Keratinocyte (primary cell): ENCODE measurements at regions not wholly inside any gene's neighbourhood (a gene's known extent, or its start where the extent isn't known, plus 50 kb on each side); places are given as distances from the start of the nearest gene placed in this dataset.

Experiments
- DNase-seq: peaks from one replicate; pipeline ENCODE4 v3.0.0-alpha.2; 2011; ENCODE audit warnings: low read depth, missing footprints, low spot score
- FAIRE-seq: peaks from 2 replicates; lab custom pipeline; 2011; peaks lifted over from hg19 to GRCh38; lab: Jason Lieb, UNC
- H2AFZ ChIP-seq: 2 replicates; pipeline ENCODE4 v1.6.0; 2012; ENCODE audit warnings: low read length, control low read depth, inconsistent platforms; ENCODE audit not compliant: control insufficient read depth
- H3K27ac ChIP-seq: 2 replicates; pipeline ENCODE4 v1.5.1; 2011; ENCODE audit warnings: low read length; ENCODE audit not compliant: control insufficient read depth, insufficient read depth
- H3K27me3 ChIP-seq: 3 replicates; pipeline ENCODE4 v1.6.0; 2011; ENCODE audit warnings: low read length; ENCODE audit not compliant: control insufficient read depth, insufficient read depth; ENCODE audit errors: extremely low read depth
- H3K36me3 ChIP-seq, 2 experiments: 2 replicates in 1 of 2; 3 replicates in 1 of 2; pipeline ENCODE4 v1.5.1; 2011; ENCODE audit warnings: low read length in 2 of 2, mild to moderate bottlenecking in 1 of 2; ENCODE audit not compliant: control insufficient read depth in 2 of 2, insufficient read depth in 2 of 2; ENCODE audit errors: extremely low read depth in 1 of 2
- H3K4me1 ChIP-seq: 3 replicates; pipeline ENCODE4 v1.5.1; 2011; ENCODE audit warnings: low read length; ENCODE audit not compliant: control insufficient read depth, insufficient read depth; ENCODE audit errors: extremely low read depth
- H3K4me2 ChIP-seq: 3 replicates; pipeline ENCODE4 v1.6.0; 2011; ENCODE audit warnings: low read depth, low read length; ENCODE audit not compliant: control insufficient read depth, insufficient read depth; ENCODE audit errors: extremely low read depth
- H3K4me3 ChIP-seq, 3 experiments: fragments of 200-600 bp in 1 of 3; sonication (generic) in 1 of 3; 2 replicates in 2 of 3; 3 replicates in 1 of 3; pipeline ENCODE4 v1.5.1; 2011 to 2016; ENCODE audit warnings: low read length in 3 of 3, mild to moderate bottlenecking in 3 of 3, control low read depth in 2 of 3, inconsistent platforms in 1 of 3, low read depth in 1 of 3, mixed read lengths in 1 of 3, mixed run types in 1 of 3, moderate library complexity in 1 of 3; ENCODE audit not compliant: control insufficient read depth in 2 of 3, insufficient read depth in 2 of 3; ENCODE audit errors: extremely low read depth in 1 of 3
- H3K79me2 ChIP-seq: 2 replicates; pipeline ENCODE4 v1.6.0; 2012; ENCODE audit warnings: low read length; ENCODE audit not compliant: control insufficient read depth, insufficient read depth
- H3K9ac ChIP-seq: 3 replicates; pipeline ENCODE4 v1.6.0; 2011; ENCODE audit warnings: low read length; ENCODE audit not compliant: control insufficient read depth, insufficient read depth; ENCODE audit errors: extremely low read depth
- H3K9me1 ChIP-seq: 3 replicates; pipeline ENCODE4 v1.6.0; 2011; ENCODE audit warnings: low read length; ENCODE audit not compliant: control insufficient read depth, insufficient read depth; ENCODE audit errors: extremely low read depth
- H3K9me3 ChIP-seq: 2 replicates; pipeline ENCODE4 v1.5.1; 2012; ENCODE audit warnings: low read depth, low read length; ENCODE audit not compliant: control insufficient read depth
- H4K20me1 ChIP-seq: 3 replicates; pipeline ENCODE4 v1.6.0; 2011; ENCODE audit warnings: low read length; ENCODE audit not compliant: control insufficient read depth, insufficient read depth; ENCODE audit errors: extremely low read depth
- EZH2 ChIP-seq: IDR thresholded peaks from one replicate; pipeline ENCODE4 v1.6.1; 2012; ENCODE audit warnings: inconsistent platforms, mild to moderate bottlenecking, low read length, moderate library complexity
- dilution Hi-C: fragments of 300-500 bp; cut with MboI; formaldehyde crosslinking; loops from one replicate; pipeline ENCODE4 v1.7.0; 2020; ENCODE audit warnings: low sequenced_read_pairs; ENCODE audit not compliant: extremely low pct_ligation_motif_present
- TF ChIP-seq, protein P1 (sequence below), 3 experiments: IDR thresholded peaks in 1 of 3; conservative IDR thresholded peaks in 1 of 3; optimal IDR thresholded peaks in 1 of 3; 2 replicates in 2 of 3; 3 replicates in 1 of 3; pipeline versions ENCODE3 to v1.5.1; 2011; ENCODE audit warnings: low read length in 3 of 3, mild to moderate bottlenecking in 3 of 3, moderate library complexity in 2 of 3, control low read depth in 1 of 3, inconsistent platforms in 1 of 3; ENCODE audit not compliant: insufficient read depth in 2 of 3; ENCODE audit errors: extremely low read depth in 1 of 3

DNA sequence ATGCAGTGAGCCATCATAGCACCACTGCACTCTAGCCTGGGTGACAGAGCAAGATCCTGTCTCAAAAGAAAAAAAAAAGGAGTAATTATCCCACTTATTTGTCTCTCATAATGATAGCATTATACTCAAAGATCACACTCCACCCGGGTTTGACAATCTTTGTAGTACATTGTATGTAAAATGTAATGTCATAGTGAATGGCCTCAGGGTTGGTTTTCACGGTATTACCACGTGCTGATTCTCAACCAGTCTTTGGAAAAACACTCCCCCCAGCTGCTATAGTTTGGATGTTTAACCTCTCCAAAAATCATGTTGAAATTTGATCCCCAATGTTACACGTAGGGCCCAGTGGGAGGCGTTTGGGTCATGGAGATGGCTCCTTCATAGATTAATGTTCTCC is 402.4 kb upstream of the GRAMD2B start:
- no peak overlapping the region for H3K4me3 ChIP-seq
- H3K27ac ChIP-seq = no peak overlapping the region
- no peaks in the 10 kb centered on the region for H3K9me3 ChIP-seq
- H4K20me1 ChIP-seq = no peaks in the 10 kb centered on the region
- no peaks in the 10 kb centered on the region for H3K36me3 ChIP-seq
- no peak overlapping the region for H2AFZ ChIP-seq
- no peaks in the 10 kb centered on the region for H3K9me1 ChIP-seq
- H3K79me2 ChIP-seq = no peaks in the 10 kb centered on the region
- FAIRE-seq (no peak), DNase-seq (no peak)
- dilution Hi-C loops = no loop called here
- H3K4me2 ChIP-seq = no peak overlapping the region
- H3K9ac ChIP-seq = no peak overlapping the region
- no peaks in the 10 kb centered on the region for H3K4me1 ChIP-seq
- no peaks in the 10 kb centered on the region for H3K27me3 ChIP-seq
- TF ChIP-seq EZH2 = no peak
- TF ChIP-seq, protein P1, sequence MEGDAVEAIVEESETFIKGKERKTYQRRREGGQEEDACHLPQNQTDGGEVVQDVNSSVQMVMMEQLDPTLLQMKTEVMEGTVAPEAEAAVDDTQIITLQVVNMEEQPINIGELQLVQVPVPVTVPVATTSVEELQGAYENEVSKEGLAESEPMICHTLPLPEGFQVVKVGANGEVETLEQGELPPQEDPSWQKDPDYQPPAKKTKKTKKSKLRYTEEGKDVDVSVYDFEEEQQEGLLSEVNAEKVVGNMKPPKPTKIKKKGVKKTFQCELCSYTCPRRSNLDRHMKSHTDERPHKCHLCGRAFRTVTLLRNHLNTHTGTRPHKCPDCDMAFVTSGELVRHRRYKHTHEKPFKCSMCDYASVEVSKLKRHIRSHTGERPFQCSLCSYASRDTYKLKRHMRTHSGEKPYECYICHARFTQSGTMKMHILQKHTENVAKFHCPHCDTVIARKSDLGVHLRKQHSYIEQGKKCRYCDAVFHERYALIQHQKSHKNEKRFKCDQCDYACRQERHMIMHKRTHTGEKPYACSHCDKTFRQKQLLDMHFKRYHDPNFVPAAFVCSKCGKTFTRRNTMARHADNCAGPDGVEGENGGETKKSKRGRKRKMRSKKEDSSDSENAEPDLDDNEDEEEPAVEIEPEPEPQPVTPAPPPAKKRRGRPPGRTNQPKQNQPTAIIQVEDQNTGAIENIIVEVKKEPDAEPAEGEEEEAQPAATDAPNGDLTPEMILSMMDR (optimal IDR thresholded peaks at IDR 0.05 in 1 of 3, IDR thresholded peaks at IDR 0.05 in 1 of 3, conservative IDR thresholded peaks at IDR 0.05 in 1 of 3; ENCODE audit: extremely low read depth in 1 of 3, insufficient read depth in 2 of 3, low read length in 3 of 3) = no peak

DNA sequence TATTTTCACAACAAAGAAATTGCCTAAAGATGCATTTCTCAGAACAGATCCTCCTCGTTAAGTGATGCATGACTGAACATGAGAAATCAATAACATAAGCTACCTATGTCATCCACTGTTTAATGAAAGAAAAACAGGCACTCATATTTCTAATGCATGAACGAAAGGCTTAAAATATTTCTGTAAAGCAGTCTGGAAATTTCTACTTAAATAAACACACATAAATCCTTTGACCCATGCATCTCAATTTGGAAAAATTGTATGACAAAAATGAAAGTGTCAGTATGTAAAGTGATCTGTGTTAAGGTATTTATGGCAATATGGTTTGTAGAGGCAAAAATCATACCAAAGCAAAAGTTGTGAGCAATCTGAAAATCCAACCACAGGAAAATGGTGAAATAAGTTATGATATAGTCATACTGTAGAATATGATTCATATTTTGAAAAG is 399.2 kb upstream of the GRAMD2B start:
- no peaks in the 10 kb centered on the region for H3K27me3 ChIP-seq
- H3K4me2 ChIP-seq = no peak overlapping the region
- no peak overlapping the region for H3K9ac ChIP-seq
- H2AFZ ChIP-seq = no peak overlapping the region
- H4K20me1 ChIP-seq = no peaks in the 10 kb centered on the region
- no peaks in the 10 kb centered on the region for H3K4me1 ChIP-seq
- TF ChIP-seq, protein P1 (optimal IDR thresholded peaks at IDR 0.05 in 1 of 3, IDR thresholded peaks at IDR 0.05 in 1 of 3, conservative IDR thresholded peaks at IDR 0.05 in 1 of 3; ENCODE audit: extremely low read depth in 1 of 3, insufficient read depth in 2 of 3, low read length in 3 of 3) = no peak
- no peak for TF ChIP-seq EZH2
- no peaks in the 10 kb centered on the region for H3K79me2 ChIP-seq
- H3K9me3 ChIP-seq = no peaks in the 10 kb centered on the region
- H3K9me1 ChIP-seq = no peaks in the 10 kb centered on the region
- no peak for FAIRE-seq
- dilution Hi-C loops = no loop called here
- H3K36me3 ChIP-seq = no peaks in the 10 kb centered on the region
- H3K27ac ChIP-seq = no peak overlapping the region
- DNase-seq = no peak
- no peak overlapping the region for H3K4me3 ChIP-seq
